Thymus (tissue), 11 donors: ENCODE measurements at regions not wholly inside any gene's neighbourhood (a gene's known extent, or its start where the extent isn't known, plus 50 kb on each side); places are given as distances from the start of the nearest gene placed in this dataset.

ENCODE experiments used
- DNase-seq, 9 donors: peaks; one replicate each; pipeline ENCODE4 v3.0.0-alpha.2; 2013; ENCODE audit warnings: low spot score in 9 of 9, low read depth in 6 of 9, missing footprints in 1 of 9
- H3K27ac ChIP-seq, 2 donors: one replicate each; pipeline ENCODE4 v1.5.1; 2013; ENCODE audit warnings: control low read depth in 1 of 2, low read depth in 1 of 2, low read length in 1 of 2, mild to moderate bottlenecking in 1 of 2, moderate library complexity in 1 of 2
- H3K27me3 ChIP-seq, 2 donors: one replicate each; pipeline ENCODE4 v1.5.1; 2013; ENCODE audit warnings: low read length in 1 of 2; ENCODE audit not compliant: control insufficient read depth in 2 of 2, insufficient read depth in 1 of 2
- H3K36me3 ChIP-seq, 2 donors: one replicate each; pipeline ENCODE4 v1.5.1; 2013; ENCODE audit warnings: low read length in 1 of 2, mild to moderate bottlenecking in 1 of 2, moderate library complexity in 1 of 2; ENCODE audit not compliant: control insufficient read depth in 2 of 2, insufficient read depth in 2 of 2
- H3K4me1 ChIP-seq, 2 donors: one replicate each; pipeline ENCODE4 v1.5.1; 2013; ENCODE audit warnings: low read length in 2 of 2; ENCODE audit not compliant: control insufficient read depth in 2 of 2, insufficient read depth in 2 of 2
- H3K4me3 ChIP-seq, 2 donors: one replicate each; pipeline ENCODE4 v1.5.1; 2013; ENCODE audit warnings: low read length in 2 of 2, control low read depth in 1 of 2, mild to moderate bottlenecking in 1 of 2
- H3K9me3 ChIP-seq, 2 donors: one replicate each; pipeline ENCODE4 v1.5.1; 2013; ENCODE audit warnings: low read length in 1 of 2, mild to moderate bottlenecking in 1 of 2; ENCODE audit not compliant: control insufficient read depth in 2 of 2, insufficient read depth in 1 of 2
- WGBS: extraction: QIAGEN DNeasy Blood & Tissue Kit; methylation state at CpG from one replicate; pipeline ENCODE4 v1.1.7; 2013; 5-methylcytosine and 5-hydroxymethylcytosine counted together
- donor health status: healthy.

- H3K27me3 ChIP-seq = no peaks in the 10 kb centered on the region
- no peaks in the 10 kb centered on the region for H3K36me3 ChIP-seq
- no peak for DNase-seq
- no peak overlapping the region for H3K27ac ChIP-seq
- H3K4me3 ChIP-seq = no peak overlapping the region
- H3K9me3 ChIP-seq = no peaks in the 10 kb centered on the region
- whole genome bisulfite sequencing = 75% methylated on average over 3 of the region's 3 CpGs
- H3K4me1 ChIP-seq = no peaks in the 10 kb centered on the region
These were observed 684.4 kb downstream of the IRS1 start for GRCh38 chr2:226115102-226115831.

- Histone ChIP-seq H3K9me3 (no peaks in the 10 kb centered on the region), H3K4me3 (no peak overlapping the region), H3K27me3 (no peaks in the 10 kb centered on the region), H3K36me3 (no peaks in the 10 kb centered on the region), H3K27ac (no peak overlapping the region), H3K4me1 (no peaks in the 10 kb centered on the region)
- no peak for DNase-seq
- 93% methylated on average over 5 of the region's 5 CpGs for WGBS
These were observed 685.2 kb downstream of the IRS1 start for GRCh38 chr2:226114436-226114835.

GRCh38 chr2:226098861-226099745, 699.6 kb downstream of the NYAP2 start:
- H3K36me3 ChIP-seq = no peaks in the 10 kb centered on the region
- WGBS = 78% methylated on average over 1 of the region's 1 CpG
- DNase-seq = no peak
- no peak overlapping the region for H3K27ac ChIP-seq
- no peaks in the 10 kb centered on the region for H3K27me3 ChIP-seq
- H3K4me1 ChIP-seq = no peaks in the 10 kb centered on the region
- H3K4me3 ChIP-seq = no peak overlapping the region
- H3K9me3 ChIP-seq = no peaks in the 10 kb centered on the region

- Histone ChIP-seq H3K4me3 (no peak overlapping the region), H3K4me1 (no peaks in the 10 kb centered on the region), H3K27ac (no peak overlapping the region), H3K27me3 (no peaks in the 10 kb centered on the region), H3K9me3 (peaks cover 0 to 7% of the 10 kb centered on the region in 2 donors), H3K36me3 (no peaks in the 10 kb centered on the region)
- DNase-seq = no peak
- WGBS = 97% methylated on average over 1 of the region's 1 CpG
These were observed 695.5 kb downstream of the NYAP2 start for GRCh38 chr2:226095058-226095457.

GRCh38 chr2:226093364-226093763, 693.9 kb downstream of the NYAP2 start:
- peaks cover 0 to 9% of the 10 kb centered on the region in 2 donors for H3K9me3 ChIP-seq
- no peak overlapping the region for H3K4me3 ChIP-seq
- H3K4me1 ChIP-seq = no peaks in the 10 kb centered on the region
- no peaks in the 10 kb centered on the region for H3K27me3 ChIP-seq
- no peak for DNase-seq
- WGBS = 90% methylated on average over 2 of the region's 2 CpGs
- H3K27ac ChIP-seq = no peak overlapping the region
- no peaks in the 10 kb centered on the region for H3K36me3 ChIP-seq

- 76% methylated on average over 3 of the region's 3 CpGs for WGBS
- H3K27ac ChIP-seq = no peak overlapping the region
- H3K27me3 ChIP-seq = no peaks in the 10 kb centered on the region
- no peak for DNase-seq
- no peaks in the 10 kb centered on the region for H3K36me3 ChIP-seq
- H3K4me1 ChIP-seq = no peaks in the 10 kb centered on the region
- peaks cover 0 to 22% of the 10 kb centered on the region in 2 donors for H3K9me3 ChIP-seq
- H3K4me3 ChIP-seq = no peak overlapping the region
These were observed 688.8 kb downstream of the NYAP2 start for GRCh38 chr2:226088366-226088674.

- H3K4me3 ChIP-seq = no peak overlapping the region
- DNase-seq = no peak
- WGBS = 93% methylated on average over 5 of the region's 5 CpGs
- H3K4me1 ChIP-seq = no peaks in the 10 kb centered on the region
- H3K27me3 ChIP-seq = no peaks in the 10 kb centered on the region
- peaks cover 0 to 19% of the 10 kb centered on the region in 2 donors for H3K9me3 ChIP-seq
- H3K36me3 ChIP-seq = no peaks in the 10 kb centered on the region
- no peak overlapping the region for H3K27ac ChIP-seq
These were observed 688.2 kb downstream of the NYAP2 start for GRCh38 chr2:226087505-226088365.

- WGBS = 96% methylated on average over 3 of the region's 3 CpGs
- Histone ChIP-seq H3K27ac (no peak overlapping the region), H3K4me3 (no peak overlapping the region), H3K4me1 (no peaks in the 10 kb centered on the region), H3K36me3 (no peaks in the 10 kb centered on the region), H3K27me3 (no peaks in the 10 kb centered on the region), H3K9me3 (peaks cover 0 to 19% of the 10 kb centered on the region in 2 donors)
- DNase-seq = no peak
These were observed 687.5 kb downstream of the NYAP2 start for GRCh38 chr2:226087051-226087450.

GRCh38 chr2:226086190-226086589, 686.7 kb downstream of the NYAP2 start:
- WGBS = 24% methylated on average over 1 of the region's 1 CpG
- DNase-seq = no peak

More at GRCh38 chr2:226086190-226086589, 686.7 kb downstream of the NYAP2 start:
- H3K4me1 ChIP-seq = no peaks in the 10 kb centered on the region
- H3K9me3 ChIP-seq = peaks cover 0 to 15% of the 10 kb centered on the region in 2 donors
- H3K4me3 ChIP-seq = no peak overlapping the region
- no peaks in the 10 kb centered on the region for H3K27me3 ChIP-seq
- no peak overlapping the region for H3K27ac ChIP-seq
- H3K36me3 ChIP-seq = no peaks in the 10 kb centered on the region
